GM06990 (cell line): ENCODE measurements at regions not wholly inside any gene's neighbourhood (a gene's known extent, or its start where the extent isn't known, plus 50 kb on each side); places are given as distances from the start of the nearest gene placed in this dataset.

Experiments
- DNase-seq: peaks from one replicate; pipeline ENCODE4 v3.0.0-alpha.2; 2011; ENCODE audit not compliant: insufficient read length; ENCODE audit errors: extremely low read depth
- H3K27me3 ChIP-seq: replicated peaks from 2 replicates; pipeline ENCODE4 v1.6.0; 2011; ENCODE audit warnings: low read length; ENCODE audit not compliant: control insufficient read depth, insufficient read depth
- H3K36me3 ChIP-seq: 2 replicates; pipeline ENCODE4 v1.5.1; 2011; ENCODE audit warnings: low read length; ENCODE audit not compliant: control insufficient read depth, insufficient read depth
- H3K4me3 ChIP-seq: replicated peaks from 2 replicates; pipeline ENCODE4 v1.5.1; 2011; ENCODE audit warnings: low read depth, mild to moderate bottlenecking, control low read depth, low read length
- TF ChIP-seq, protein P1 (sequence below): IDR thresholded peaks from 2 replicates; pipeline ENCODE4 v1.5.1; 2011; ENCODE audit warnings: low read length, control low read depth, mild to moderate bottlenecking, inconsistent platforms; ENCODE audit not compliant: insufficient read depth, poor library complexity, severe bottlenecking

DNA sequence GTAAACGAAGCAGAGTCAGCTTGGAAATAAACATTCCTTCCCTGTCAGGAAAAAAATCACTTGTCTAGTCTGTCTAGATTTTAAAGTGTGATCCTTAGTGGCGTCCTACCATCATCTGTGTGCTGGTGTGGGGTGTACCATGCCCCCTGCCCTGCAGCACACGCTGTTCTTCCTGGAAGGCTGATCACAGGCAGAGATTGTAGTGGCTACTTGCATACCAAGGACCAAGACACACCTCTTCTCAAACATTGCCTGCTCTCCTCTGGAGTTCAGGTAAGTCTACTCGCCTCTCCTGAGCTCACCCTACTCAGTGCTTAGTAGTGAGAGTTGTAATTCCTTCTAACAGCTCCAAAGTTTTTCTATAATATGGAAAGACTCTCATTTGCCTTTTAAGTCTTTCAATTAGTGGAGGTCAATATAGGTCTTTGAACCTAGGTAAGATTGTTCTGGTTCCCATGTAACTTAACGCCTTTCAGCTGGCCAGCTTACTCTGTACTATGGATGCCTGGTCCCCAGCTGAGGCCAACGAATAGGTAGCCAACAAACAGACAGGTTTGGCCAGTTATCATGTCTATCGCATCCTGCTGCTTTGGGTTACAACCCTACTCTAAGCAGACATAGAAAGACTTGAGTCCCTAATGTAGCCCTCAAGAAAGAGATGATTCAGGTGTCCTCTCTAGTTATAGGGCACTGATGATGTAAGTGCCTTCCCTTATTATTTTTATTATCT, 55.4 kb downstream of the XCL1 start:
- Histone ChIP-seq H3K27me3 (no peaks in the 10 kb centered on the region), H3K4me3 (no peak overlapping the region), H3K36me3 (no peaks in the 10 kb centered on the region)
- TF ChIP-seq, protein P1, sequence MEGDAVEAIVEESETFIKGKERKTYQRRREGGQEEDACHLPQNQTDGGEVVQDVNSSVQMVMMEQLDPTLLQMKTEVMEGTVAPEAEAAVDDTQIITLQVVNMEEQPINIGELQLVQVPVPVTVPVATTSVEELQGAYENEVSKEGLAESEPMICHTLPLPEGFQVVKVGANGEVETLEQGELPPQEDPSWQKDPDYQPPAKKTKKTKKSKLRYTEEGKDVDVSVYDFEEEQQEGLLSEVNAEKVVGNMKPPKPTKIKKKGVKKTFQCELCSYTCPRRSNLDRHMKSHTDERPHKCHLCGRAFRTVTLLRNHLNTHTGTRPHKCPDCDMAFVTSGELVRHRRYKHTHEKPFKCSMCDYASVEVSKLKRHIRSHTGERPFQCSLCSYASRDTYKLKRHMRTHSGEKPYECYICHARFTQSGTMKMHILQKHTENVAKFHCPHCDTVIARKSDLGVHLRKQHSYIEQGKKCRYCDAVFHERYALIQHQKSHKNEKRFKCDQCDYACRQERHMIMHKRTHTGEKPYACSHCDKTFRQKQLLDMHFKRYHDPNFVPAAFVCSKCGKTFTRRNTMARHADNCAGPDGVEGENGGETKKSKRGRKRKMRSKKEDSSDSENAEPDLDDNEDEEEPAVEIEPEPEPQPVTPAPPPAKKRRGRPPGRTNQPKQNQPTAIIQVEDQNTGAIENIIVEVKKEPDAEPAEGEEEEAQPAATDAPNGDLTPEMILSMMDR = no peak
- no peak for DNase-seq

DNA sequence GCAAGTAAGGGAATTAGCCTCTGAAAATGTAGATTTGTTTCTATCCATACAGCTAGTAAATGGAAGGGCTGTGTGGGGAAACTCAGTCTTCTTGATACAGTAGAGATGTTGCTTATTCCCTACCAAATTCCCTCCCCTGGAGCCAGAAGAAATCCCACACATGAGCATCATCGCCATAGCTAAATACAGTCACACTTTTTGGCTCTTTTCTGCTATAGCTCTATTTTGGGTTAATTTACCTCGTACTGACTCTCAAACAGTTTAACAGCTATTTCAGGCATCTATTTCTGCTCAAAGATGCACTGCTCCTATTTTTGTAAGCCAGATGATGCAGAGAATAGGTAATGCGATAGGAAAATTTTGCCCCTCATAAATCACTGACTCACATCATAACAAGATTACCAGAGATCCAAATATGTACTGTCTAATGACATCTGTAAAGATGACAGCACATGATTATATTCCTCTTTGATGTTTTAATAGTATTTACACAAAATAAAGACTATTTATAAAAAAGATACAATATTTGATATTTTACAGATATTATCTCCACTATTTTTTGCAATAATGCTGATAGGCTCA, 58.6 kb downstream of the XCL1 start:
- no peak for DNase-seq
- H3K4me3 ChIP-seq = no peak overlapping the region
- H3K36me3 ChIP-seq = no peaks in the 10 kb centered on the region
- TF ChIP-seq, protein P1 = no peak
- no peaks in the 10 kb centered on the region for H3K27me3 ChIP-seq

GRCh38 chr1:168636200-168636599, 59.8 kb downstream of the XCL1 start:
- TF ChIP-seq, protein P1 = no peak
- DNase-seq = no peak
- no peak overlapping the region for H3K4me3 ChIP-seq

DNA sequence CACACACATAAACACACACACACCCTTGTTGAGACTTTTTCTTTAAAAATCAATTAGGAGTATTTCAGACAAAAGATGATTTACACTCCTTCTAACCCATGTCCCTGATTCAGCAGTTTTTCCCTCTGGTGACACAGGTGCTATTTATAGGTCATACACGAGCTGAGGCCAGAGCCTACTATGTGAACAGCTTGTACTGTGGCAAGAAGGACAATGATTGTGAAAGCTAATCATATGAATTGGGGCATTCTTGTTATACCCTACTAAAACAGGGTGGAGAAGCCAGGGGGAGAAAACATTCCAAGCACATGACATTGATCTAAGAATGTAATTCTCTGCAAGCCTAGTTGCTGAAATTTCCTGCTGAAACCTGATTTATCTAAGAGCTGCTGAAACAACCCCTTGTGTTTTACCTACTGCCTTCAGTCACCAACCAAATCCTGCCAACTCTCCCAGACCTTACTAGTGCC, 60.3 kb downstream of the XCL1 start:
- DNase-seq = no peak
- no peaks in the 10 kb centered on the region for H3K36me3 ChIP-seq
- H3K27me3 ChIP-seq = no peaks in the 10 kb centered on the region
- no peak overlapping the region for H3K4me3 ChIP-seq
- TF ChIP-seq, protein P1 = no peak

More at GRCh38 chr1:168636200-168636599, 59.8 kb downstream of the XCL1 start:
- no peaks in the 10 kb centered on the region for H3K36me3 ChIP-seq
- no peaks in the 10 kb centered on the region for H3K27me3 ChIP-seq

DNA sequence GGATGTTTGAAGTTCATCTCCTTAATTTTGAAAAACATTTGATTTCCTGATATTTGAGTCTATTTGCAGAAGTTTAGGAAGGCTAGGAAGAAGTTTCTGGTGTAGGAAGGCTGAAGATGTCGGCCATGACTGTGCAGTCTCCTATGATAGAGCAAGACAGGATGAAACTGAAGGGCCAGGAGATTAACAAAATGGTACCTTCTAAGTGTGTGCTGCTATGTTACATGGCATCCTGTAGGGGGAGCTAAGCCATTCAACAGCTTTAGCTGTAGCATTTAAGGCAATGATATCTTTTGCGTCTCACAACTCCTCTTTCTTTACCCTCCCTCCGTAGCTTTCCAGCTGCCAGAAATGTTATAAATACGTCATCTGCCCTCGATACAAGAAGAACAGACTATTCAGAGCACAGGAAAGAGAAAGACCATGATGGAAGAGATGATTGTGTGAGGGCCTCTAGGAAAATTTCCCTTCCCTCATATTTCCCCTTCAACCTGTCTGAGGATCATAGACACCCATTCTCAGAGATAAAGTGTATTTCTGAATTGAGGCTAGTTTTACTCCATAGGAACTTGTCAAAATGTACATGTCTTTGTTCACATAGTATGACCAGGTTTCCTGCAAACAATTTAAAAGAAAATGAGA, 61.1 kb downstream of the XCL1 start:
- DNase-seq = no peak
- TF ChIP-seq, protein P1 = peak; percentile 83
- Histone ChIP-seq H3K4me3 (no peak overlapping the region), H3K36me3 (no peaks in the 10 kb centered on the region), H3K27me3 (no peaks in the 10 kb centered on the region)
